GM23338 (cell line): ENCODE measurements at regions not wholly inside any gene's neighbourhood (a gene's known extent, or its start where the extent isn't known, plus 50 kb on each side); places are given as distances from the start of the nearest gene placed in this dataset.

Source experiments
- CREB1 ChIP-seq: fragments of 250-450 bp; sonication (Bioruptor Pico); IDR thresholded peaks from 2 replicates; pipeline ENCODE4 v1.5.0; 2020; ENCODE audit warnings: low read depth, mild to moderate bottlenecking, moderate library complexity
- CTCF ChIP-seq, 2 experiments: fragments of 200-600 bp in 1 of 2; sonication (generic) in 1 of 2; conservative IDR thresholded peaks; 2 replicates each; pipeline versions ENCODE4 v1.5.1 to v1.6.1; 2016 to 2017; ENCODE audit warnings: antibody characterized with exemption in 2 of 2, low read depth in 2 of 2, mild to moderate bottlenecking in 2 of 2, moderate library complexity in 1 of 2
- ETS1 ChIP-seq: IDR thresholded peaks from 2 replicates; pipeline ENCODE4 v1.6.1; 2016; ENCODE audit warnings: antibody characterized with exemption
- EZH2 ChIP-seq: fragments of 200-600 bp; sonication (generic); IDR thresholded peaks from one replicate; pipeline ENCODE4 v1.8.0; 2017; ENCODE audit warnings: antibody characterized with exemption, mild to moderate bottlenecking, low read depth; ENCODE audit not compliant: unreplicated experiment
- EZH2phosphoT487 ChIP-seq: fragments of 200-600 bp; sonication (generic); IDR thresholded peaks from one replicate; pipeline ENCODE4 v1.8.1; 2018; ENCODE audit warnings: antibody characterized with exemption; ENCODE audit not compliant: unreplicated experiment
- JUNB ChIP-seq: IDR thresholded peaks from one replicate; pipeline ENCODE4 v1.6.1; 2016; ENCODE audit warnings: antibody characterized with exemption; ENCODE audit not compliant: unreplicated experiment
- NANOG ChIP-seq: IDR thresholded peaks from 2 replicates; pipeline ENCODE4 v1.6.1; 2016; ENCODE audit warnings: antibody characterized with exemption, borderline replicate concordance
- POLR2AphosphoS5 ChIP-seq: IDR thresholded peaks from 2 replicates; pipeline ENCODE4 v1.6.1; 2016; ENCODE audit warnings: antibody characterized with exemption, low read depth
- STAT1 ChIP-seq: IDR thresholded peaks from one replicate; pipeline ENCODE4 v1.6.1; 2016; ENCODE audit warnings: antibody characterized with exemption; ENCODE audit not compliant: unreplicated experiment
- ZNF114 ChIP-seq: fragments of 250-450 bp; sonication (Bioruptor Pico); IDR thresholded peaks from 2 replicates; pipeline ENCODE4 v1.5.0; 2020; ENCODE audit warnings: mild to moderate bottlenecking, moderate library complexity
- ZNF331 ChIP-seq: fragments of 250-450 bp; sonication (Bioruptor Pico); IDR thresholded peaks from 2 replicates; pipeline ENCODE4 v1.5.0; 2020; ENCODE audit warnings: low read depth, mild to moderate bottlenecking, moderate library complexity
- TF ChIP-seq, protein P1 (sequence below): IDR thresholded peaks from one replicate; pipeline ENCODE4 v1.6.1; 2018; ENCODE audit warnings: antibody characterized with exemption; ENCODE audit not compliant: unreplicated experiment

GRCh38 chr6:23137611-23138010 is 568.2 kb downstream of the HDGFL1 start:
- no peak for TF ChIP-seq CTCF (conservative IDR thresholded peaks at IDR 0.05; ENCODE audit: low read depth in 2 of 2)
- TF ChIP-seq ETS1 = no peak
- TF ChIP-seq POLR2AphosphoS5 = no peak
- TF ChIP-seq EZH2phosphoT487 = no peak
- TF ChIP-seq EZH2 = no peak
- TF ChIP-seq, protein P1, sequence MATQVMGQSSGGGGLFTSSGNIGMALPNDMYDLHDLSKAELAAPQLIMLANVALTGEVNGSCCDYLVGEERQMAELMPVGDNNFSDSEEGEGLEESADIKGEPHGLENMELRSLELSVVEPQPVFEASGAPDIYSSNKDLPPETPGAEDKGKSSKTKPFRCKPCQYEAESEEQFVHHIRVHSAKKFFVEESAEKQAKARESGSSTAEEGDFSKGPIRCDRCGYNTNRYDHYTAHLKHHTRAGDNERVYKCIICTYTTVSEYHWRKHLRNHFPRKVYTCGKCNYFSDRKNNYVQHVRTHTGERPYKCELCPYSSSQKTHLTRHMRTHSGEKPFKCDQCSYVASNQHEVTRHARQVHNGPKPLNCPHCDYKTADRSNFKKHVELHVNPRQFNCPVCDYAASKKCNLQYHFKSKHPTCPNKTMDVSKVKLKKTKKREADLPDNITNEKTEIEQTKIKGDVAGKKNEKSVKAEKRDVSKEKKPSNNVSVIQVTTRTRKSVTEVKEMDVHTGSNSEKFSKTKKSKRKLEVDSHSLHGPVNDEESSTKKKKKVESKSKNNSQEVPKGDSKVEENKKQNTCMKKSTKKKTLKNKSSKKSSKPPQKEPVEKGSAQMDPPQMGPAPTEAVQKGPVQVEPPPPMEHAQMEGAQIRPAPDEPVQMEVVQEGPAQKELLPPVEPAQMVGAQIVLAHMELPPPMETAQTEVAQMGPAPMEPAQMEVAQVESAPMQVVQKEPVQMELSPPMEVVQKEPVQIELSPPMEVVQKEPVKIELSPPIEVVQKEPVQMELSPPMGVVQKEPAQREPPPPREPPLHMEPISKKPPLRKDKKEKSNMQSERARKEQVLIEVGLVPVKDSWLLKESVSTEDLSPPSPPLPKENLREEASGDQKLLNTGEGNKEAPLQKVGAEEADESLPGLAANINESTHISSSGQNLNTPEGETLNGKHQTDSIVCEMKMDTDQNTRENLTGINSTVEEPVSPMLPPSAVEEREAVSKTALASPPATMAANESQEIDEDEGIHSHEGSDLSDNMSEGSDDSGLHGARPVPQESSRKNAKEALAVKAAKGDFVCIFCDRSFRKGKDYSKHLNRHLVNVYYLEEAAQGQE = no peak
- TF ChIP-seq CREB1 (CRISPR knock-in tag) = no peak
- TF ChIP-seq NANOG = no peak
- no peak for TF ChIP-seq JUNB
- no peak for TF ChIP-seq STAT1
- TF ChIP-seq ZNF114 (CRISPR knock-in tag) = no peak
- no peak for TF ChIP-seq ZNF331 (CRISPR knock-in tag)
